ENCODE measurements at regions not wholly inside any gene's neighbourhood (a gene's known extent, or its start where the extent isn't known, plus 50 kb on each side); places are given as distances from the start of the nearest gene placed in this dataset.

GRCh38 chr7:131124867-131125266 lies 202.8 kb upstream of the MKLN1 start:
- TF ChIP-seq, protein P1, sequence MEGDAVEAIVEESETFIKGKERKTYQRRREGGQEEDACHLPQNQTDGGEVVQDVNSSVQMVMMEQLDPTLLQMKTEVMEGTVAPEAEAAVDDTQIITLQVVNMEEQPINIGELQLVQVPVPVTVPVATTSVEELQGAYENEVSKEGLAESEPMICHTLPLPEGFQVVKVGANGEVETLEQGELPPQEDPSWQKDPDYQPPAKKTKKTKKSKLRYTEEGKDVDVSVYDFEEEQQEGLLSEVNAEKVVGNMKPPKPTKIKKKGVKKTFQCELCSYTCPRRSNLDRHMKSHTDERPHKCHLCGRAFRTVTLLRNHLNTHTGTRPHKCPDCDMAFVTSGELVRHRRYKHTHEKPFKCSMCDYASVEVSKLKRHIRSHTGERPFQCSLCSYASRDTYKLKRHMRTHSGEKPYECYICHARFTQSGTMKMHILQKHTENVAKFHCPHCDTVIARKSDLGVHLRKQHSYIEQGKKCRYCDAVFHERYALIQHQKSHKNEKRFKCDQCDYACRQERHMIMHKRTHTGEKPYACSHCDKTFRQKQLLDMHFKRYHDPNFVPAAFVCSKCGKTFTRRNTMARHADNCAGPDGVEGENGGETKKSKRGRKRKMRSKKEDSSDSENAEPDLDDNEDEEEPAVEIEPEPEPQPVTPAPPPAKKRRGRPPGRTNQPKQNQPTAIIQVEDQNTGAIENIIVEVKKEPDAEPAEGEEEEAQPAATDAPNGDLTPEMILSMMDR (conservative IDR thresholded peaks at IDR 0.05), result no peak
- H3K27ac ChIP-seq, result no peak overlapping the region

- TF ChIP-seq, protein P1 (conservative IDR thresholded peaks at IDR 0.05), result no peak
- H3K27ac ChIP-seq, result no peak overlapping the region
These were observed 197.4 kb upstream of the MKLN1 start for GRCh38 chr7:131130324-131130723.

GRCh38 chr7:131131012-131131745 lies 196.5 kb upstream of the MKLN1 start:
- TF ChIP-seq, protein P1 (conservative IDR thresholded peaks at IDR 0.05), result no peak
- H3K27ac ChIP-seq, result no peak overlapping the region

- H3K27ac ChIP-seq, result no peak overlapping the region
- TF ChIP-seq, protein P1 (conservative IDR thresholded peaks at IDR 0.05), result no peak
These were observed 195.8 kb upstream of the MKLN1 start for GRCh38 chr7:131131746-131132431.

DNA sequence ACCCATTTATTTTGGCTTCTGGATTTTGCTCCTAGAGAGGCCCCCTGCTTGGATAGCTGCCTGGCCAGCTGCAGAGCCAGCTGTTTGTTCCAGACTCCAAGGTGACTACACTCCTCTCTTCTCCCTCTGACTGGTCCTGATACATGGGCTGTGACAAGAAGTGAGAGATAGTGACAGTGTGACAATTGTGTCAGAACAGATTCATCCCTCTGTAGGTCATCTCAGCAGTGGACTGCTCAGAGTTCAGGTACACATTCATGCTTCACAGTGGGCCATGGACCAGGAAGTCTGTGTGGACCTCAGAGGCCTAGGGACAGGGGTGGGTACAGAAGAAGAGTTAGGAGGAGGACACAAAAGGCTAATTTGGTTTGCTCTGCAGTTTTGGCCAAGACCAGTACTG lies 188.2 kb upstream of the MKLN1 start:
- TF ChIP-seq, protein P1 (conservative IDR thresholded peaks at IDR 0.05), result no peak
- H3K27ac ChIP-seq, result no peak overlapping the region

DNA sequence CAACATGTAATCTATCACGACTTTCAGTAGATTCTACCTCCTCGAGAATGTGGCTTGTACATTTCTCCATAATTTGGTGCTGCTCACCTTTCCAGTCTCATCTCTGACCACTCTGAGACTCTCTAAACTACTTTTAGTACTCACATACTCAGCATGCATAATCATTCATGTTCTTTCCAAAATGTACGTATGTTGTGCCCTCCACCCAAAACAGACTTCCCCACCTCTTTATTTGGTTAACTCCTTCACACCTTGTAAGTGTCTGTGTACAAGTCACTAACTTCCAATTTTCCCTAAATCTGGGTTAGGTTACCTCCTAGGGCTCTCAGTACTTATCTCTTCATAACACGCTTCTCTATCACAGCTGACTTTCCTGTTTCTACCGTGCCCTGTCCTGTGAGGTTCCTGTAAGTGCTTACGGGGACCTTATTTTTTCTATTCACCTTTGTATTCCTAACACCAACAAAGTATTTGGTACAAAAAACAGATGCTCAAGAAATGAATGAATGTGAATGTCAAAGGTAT lies 186.2 kb upstream of the MKLN1 start:
- TF ChIP-seq, protein P1 (conservative IDR thresholded peaks at IDR 0.05), result no peak

GRCh38 chr7:131143869-131144268 lies 183.8 kb upstream of the MKLN1 start:
- no peak overlapping the region for H3K27ac ChIP-seq
- TF ChIP-seq, protein P1 (conservative IDR thresholded peaks at IDR 0.05), result no peak

More for the DNA sequence above, 186.2 kb upstream of the MKLN1 start:
- H3K27ac ChIP-seq, result no peak overlapping the region
